AG10803 (cell line): ENCODE measurements at regions not wholly inside any gene's neighbourhood (a gene's known extent, or its start where the extent isn't known, plus 50 kb on each side); places are given as distances from the start of the nearest gene placed in this dataset.
"Not testable (repeated sequence)": the region's sequence is repeated elsewhere in the genome, so short reads cannot be mapped to it uniquely, and the experiment has no call there.

Source experiments
- DNase-seq: peaks from one replicate; pipeline ENCODE4 v3.0.0; 2010; ENCODE audit warnings: low read depth
- H3K4me3 ChIP-seq: 2 replicates; pipeline ENCODE4 v1.5.1; 2011; ENCODE audit warnings: mild to moderate bottlenecking, low read length, control low read depth
- CTCF ChIP-seq: conservative IDR thresholded peaks from 2 replicates; pipeline ENCODE4 v1.5.1; 2011; ENCODE audit warnings: mild to moderate bottlenecking, low read length, control low read depth, inconsistent platforms

- TF ChIP-seq CTCF = no peak
- H3K4me3 ChIP-seq = no peak overlapping the region
- no peak for DNase-seq
Observed at GRCh38 chr3:86420990-86421739, 569.8 kb downstream of the VGLL3 start.

GRCh38 chr3:86418861-86419260 lies 572.1 kb downstream of the VGLL3 start:
- TF ChIP-seq CTCF = no peak
- no peak overlapping the region for H3K4me3 ChIP-seq
- DNase-seq = no peak

GRCh38 chr3:86416334-86416733 lies 574.6 kb downstream of the VGLL3 start:
- H3K4me3 ChIP-seq = no peak overlapping the region
- no peak for DNase-seq
- TF ChIP-seq CTCF = no peak

- TF ChIP-seq CTCF = no peak
- no peak for DNase-seq
Observed at GRCh38 chr3:86413645-86414044, 577.3 kb downstream of the VGLL3 start.

GRCh38 chr3:86410587-86410986 lies 580.4 kb downstream of the VGLL3 start:
- DNase-seq = no peak
- no peak overlapping the region for H3K4me3 ChIP-seq
- TF ChIP-seq CTCF = no peak

More at GRCh38 chr3:86413645-86414044, 577.3 kb downstream of the VGLL3 start:
- H3K4me3 ChIP-seq = no peak overlapping the region

- DNase-seq, H3K4me3 ChIP-seq: not testable (repeated sequence)
Observed at GRCh38 chr3:86389759-86390158, 601.2 kb downstream of the VGLL3 start.

- no peak overlapping the region for H3K4me3 ChIP-seq
- TF ChIP-seq CTCF = no peak
- no peak for DNase-seq
Observed at GRCh38 chr3:86388820-86389219, 602.1 kb downstream of the VGLL3 start.
